ENCODE measurements at regions not wholly inside any gene's neighbourhood (a gene's known extent, or its start where the extent isn't known, plus 50 kb on each side); places are given as distances from the start of the nearest gene placed in this dataset.
"Not testable (repeated sequence)": the region's sequence is repeated elsewhere in the genome, so short reads cannot be mapped to it uniquely, and the experiment has no call there.

GRCh38 chr2:143839456-143839855, 680.5 kb downstream of the ZEB2 start:
- no peak for TF ChIP-seq POLR2A (IDR thresholded peaks at IDR 0.05; ENCODE audit: low read depth, low read length)
- FAIRE-seq (no peak), DNase-seq (ENCODE audit: insufficient read length, low spot score) (no peak)

GRCh38 chr2:143837055-143837454, 682.9 kb downstream of the ZEB2 start:
- FAIRE-seq = not testable (repeated sequence)

GRCh38 chr2:143835481-143835880, 684.4 kb downstream of the ZEB2 start:
- FAIRE-seq (peak; percentile 53), DNase-seq (ENCODE audit: insufficient read length, low spot score) (no peak)
- no peak for TF ChIP-seq POLR2A (IDR thresholded peaks at IDR 0.05; ENCODE audit: low read depth, low read length)

More at GRCh38 chr2:143837055-143837454, 682.9 kb downstream of the ZEB2 start:
- not testable (repeated sequence) for DNase-seq (ENCODE audit: insufficient read length, low spot score)

- no peak for TF ChIP-seq POLR2A (IDR thresholded peaks at IDR 0.05; ENCODE audit: low read depth, low read length)
- DNase-seq (ENCODE audit: insufficient read length, low spot score) (no peak), FAIRE-seq (no peak)
Observed at GRCh38 chr2:143833015-143833660, 686.8 kb downstream of the ZEB2 start.

- DNase-seq (ENCODE audit: insufficient read length, low spot score) (no peak), FAIRE-seq (no peak)
- no peak for TF ChIP-seq POLR2A (IDR thresholded peaks at IDR 0.05; ENCODE audit: low read depth, low read length)
Observed at GRCh38 chr2:143830476-143830875, 689.4 kb downstream of the ZEB2 start.

- FAIRE-seq (no peak), DNase-seq (ENCODE audit: insufficient read length, low spot score) (no peak)
- TF ChIP-seq POLR2A (IDR thresholded peaks at IDR 0.05; ENCODE audit: low read depth, low read length) = no peak
Observed at GRCh38 chr2:143828763-143829537, 691.0 kb downstream of the ZEB2 start.

- FAIRE-seq = no peak
- no peak for DNase-seq (ENCODE audit: insufficient read length, low spot score)
- TF ChIP-seq POLR2A (IDR thresholded peaks at IDR 0.05; ENCODE audit: low read depth, low read length) = no peak
Observed at GRCh38 chr2:143824791-143825190, 695.1 kb downstream of the ZEB2 start.

- no peak for TF ChIP-seq POLR2A (IDR thresholded peaks at IDR 0.05; ENCODE audit: low read depth, low read length)
- no peak for DNase-seq (ENCODE audit: insufficient read length, low spot score)
- no peak for FAIRE-seq
Observed at GRCh38 chr2:143823876-143824275, 694.7 kb downstream of the ARHGAP15 start.

- FAIRE-seq (no peak), DNase-seq (ENCODE audit: insufficient read length, low spot score) (no peak)
- TF ChIP-seq POLR2A (IDR thresholded peaks at IDR 0.05; ENCODE audit: low read depth, low read length) = no peak
Observed at GRCh38 chr2:143823296-143823695, 694.1 kb downstream of the ARHGAP15 start.

- DNase-seq (ENCODE audit: insufficient read length, low spot score) = no peak
- no peak for FAIRE-seq
- no peak for TF ChIP-seq POLR2A (IDR thresholded peaks at IDR 0.05; ENCODE audit: low read depth, low read length)
Observed at GRCh38 chr2:143822736-143823135, 693.5 kb downstream of the ARHGAP15 start.

- TF ChIP-seq POLR2A (IDR thresholded peaks at IDR 0.05; ENCODE audit: low read depth, low read length) = no peak
- FAIRE-seq (no peak), DNase-seq (ENCODE audit: insufficient read length, low spot score) (no peak)
Observed at GRCh38 chr2:143819764-143820163, 690.5 kb downstream of the ARHGAP15 start.

- TF ChIP-seq POLR2A (IDR thresholded peaks at IDR 0.05; ENCODE audit: low read depth, low read length) = no peak
- no peak for FAIRE-seq
- DNase-seq (ENCODE audit: insufficient read length, low spot score) = no peak
Observed at GRCh38 chr2:143819190-143819735, 690.0 kb downstream of the ARHGAP15 start.
